GM19467 (cell line): ENCODE measurements at regions not wholly inside any gene's neighbourhood (a gene's known extent, or its start where the extent isn't known, plus 50 kb on each side); places are given as distances from the start of the nearest gene placed in this dataset.
"Not testable (repeated sequence)": the region's sequence is repeated elsewhere in the genome, so short reads cannot be mapped to it uniquely, and the experiment has no call there.

Experiments
- ATAC-seq: cut with Tn5 transposase; IDR thresholded peaks from one replicate; pipeline ENCODE4 v1.9.1; 2021; ENCODE audit warnings: mild to moderate bottlenecking, moderate library complexity; ENCODE audit not compliant: unreplicated experiment

- ATAC-seq: no peak
Measured at GRCh38 chr13:84816567-84817105, 934.4 kb upstream of the SLITRK1 start.

- no peak for ATAC-seq
Measured at GRCh38 chr13:84812789-84813188, 930.5 kb upstream of the SLITRK1 start.

GRCh38 chr13:84812078-84812477, 929.8 kb upstream of the SLITRK1 start:
- ATAC-seq: no peak

GRCh38 chr13:84810781-84811180, 928.5 kb upstream of the SLITRK1 start:
- no peak for ATAC-seq

- ATAC-seq: no peak
Measured at GRCh38 chr13:84802073-84802472, 919.8 kb upstream of the SLITRK1 start.

DNA sequence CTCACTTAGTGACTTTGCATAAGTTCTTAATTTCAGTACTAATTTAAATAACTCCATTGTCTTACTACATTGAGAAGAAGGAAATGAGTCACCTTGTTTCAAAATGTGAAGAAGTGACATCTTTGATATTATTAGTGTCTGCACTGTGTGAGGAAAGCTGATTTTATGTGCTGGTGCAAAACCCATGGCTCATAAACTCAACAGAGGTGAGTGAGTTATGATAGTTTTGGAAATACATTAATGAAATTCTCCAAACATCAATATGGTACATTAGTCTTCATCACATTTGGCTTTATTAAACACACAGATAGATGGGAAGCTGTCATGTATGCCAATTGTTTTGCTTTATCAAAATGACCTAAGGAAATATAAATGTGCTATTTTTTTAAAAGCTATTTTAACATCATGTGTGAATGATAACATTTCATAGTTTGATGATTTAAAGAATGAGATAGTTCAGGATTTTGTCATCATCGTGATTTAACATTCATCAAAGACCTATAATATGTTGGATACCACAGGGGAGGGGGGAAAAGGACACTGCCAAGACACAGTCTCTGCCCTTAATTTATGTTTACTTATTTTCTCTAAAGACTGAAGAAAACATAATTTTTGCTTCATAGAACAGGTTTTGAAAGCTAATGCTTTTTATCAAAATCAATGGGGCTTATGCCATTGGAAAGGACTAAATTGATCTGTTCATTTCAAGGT, 902.3 kb upstream of the SLITRK1 start:
- no peak for ATAC-seq

DNA sequence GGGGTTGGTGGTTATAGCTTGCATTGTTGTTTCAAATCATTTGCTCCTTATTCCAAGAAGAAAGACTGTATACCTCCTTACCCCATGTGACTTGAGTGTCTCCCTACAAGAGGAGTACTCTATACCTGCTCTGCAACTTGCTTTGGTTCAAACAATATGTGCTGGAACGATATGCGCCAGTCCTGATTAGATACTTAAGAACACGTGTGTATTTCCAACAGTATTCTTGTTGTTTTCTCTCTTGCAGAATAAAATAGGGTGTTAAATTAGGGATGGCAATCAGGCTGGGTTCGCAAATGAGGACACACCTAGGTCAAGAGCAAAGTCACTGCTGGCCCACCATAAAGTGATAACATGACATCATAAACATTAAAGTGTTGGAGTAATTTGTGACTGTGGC, 895.0 kb upstream of the SLITRK1 start:
- no peak for ATAC-seq

DNA sequence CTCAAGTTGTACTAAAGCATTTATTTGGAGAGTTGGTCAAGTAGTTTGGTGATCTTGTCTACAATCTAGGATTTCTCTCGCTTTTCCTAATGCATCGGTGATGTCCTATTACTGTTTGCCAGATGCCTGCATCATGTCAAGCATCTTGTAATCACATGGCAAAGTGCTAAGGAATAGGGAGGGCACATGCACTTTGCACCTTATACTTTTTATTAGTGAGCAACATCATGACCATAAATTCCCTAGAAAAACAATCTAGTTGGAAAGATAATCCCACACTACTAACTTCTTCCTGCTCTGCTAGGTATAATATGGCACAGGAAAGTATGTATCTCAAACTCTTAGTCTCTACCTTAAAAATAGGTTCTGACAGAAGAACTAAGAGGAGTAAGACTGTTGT, 894.3 kb upstream of the SLITRK1 start:
- ATAC-seq: no peak

- not testable (repeated sequence) for ATAC-seq
Measured at GRCh38 chr13:84775920-84776319, 893.6 kb upstream of the SLITRK1 start.

DNA sequence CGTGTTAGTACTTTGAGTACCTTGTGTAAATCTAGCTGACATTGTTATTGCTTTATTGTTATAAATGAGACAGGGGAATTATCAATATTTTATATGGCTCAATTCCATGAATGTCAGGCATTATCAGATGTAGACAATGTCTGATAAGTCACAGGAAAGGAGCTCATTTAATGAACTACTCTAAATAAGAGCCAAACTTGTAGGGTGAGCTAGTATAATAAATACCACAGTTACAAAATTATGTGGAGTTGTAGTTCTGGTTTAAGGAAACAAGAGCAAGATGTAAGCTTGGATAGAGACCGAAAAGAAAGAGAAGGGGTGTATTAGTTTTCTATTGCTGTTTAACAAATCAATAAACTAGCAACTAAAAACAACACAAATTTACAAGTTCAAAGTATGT, 891.8 kb upstream of the SLITRK1 start:
- no peak for ATAC-seq

GRCh38 chr13:84760956-84761355, 878.7 kb upstream of the SLITRK1 start:
- ATAC-seq: no peak

- no peak for ATAC-seq
Measured at GRCh38 chr13:84749126-84749525, 866.9 kb upstream of the SLITRK1 start.

GRCh38 chr13:84745051-84745551, 862.8 kb upstream of the SLITRK1 start:
- no peak for ATAC-seq

- no peak for ATAC-seq
Measured at GRCh38 chr13:84744203-84744602, 861.9 kb upstream of the SLITRK1 start.

- ATAC-seq: no peak
Measured at GRCh38 chr13:84741253-84741652, 859.0 kb upstream of the SLITRK1 start.

DNA sequence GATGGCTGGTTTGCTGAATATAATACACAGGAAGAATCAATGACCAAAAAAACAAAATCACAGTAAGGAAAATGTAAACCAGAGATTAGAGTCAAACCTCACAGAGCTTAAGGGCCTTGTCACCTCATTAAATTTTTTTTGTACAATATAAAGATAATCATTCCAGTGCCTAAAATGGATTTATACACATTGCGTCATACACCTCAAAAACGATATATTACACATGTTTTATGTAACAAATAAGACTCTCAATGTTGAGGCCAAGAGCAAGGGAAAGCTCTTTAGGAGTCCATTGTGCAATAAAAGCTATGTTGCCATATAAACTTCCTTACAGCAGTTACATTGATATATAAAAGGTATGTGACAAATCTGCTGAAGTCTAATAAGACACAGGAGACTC, 856.7 kb upstream of the SLITRK1 start:
- no peak for ATAC-seq

GRCh38 chr13:84737661-84738060, 855.4 kb upstream of the SLITRK1 start:
- no peak for ATAC-seq

- ATAC-seq: no peak
Measured at GRCh38 chr13:84730376-84730775, 848.1 kb upstream of the SLITRK1 start.

- ATAC-seq: no peak
Measured at GRCh38 chr13:84705982-84706710, 823.9 kb upstream of the SLITRK1 start.

DNA sequence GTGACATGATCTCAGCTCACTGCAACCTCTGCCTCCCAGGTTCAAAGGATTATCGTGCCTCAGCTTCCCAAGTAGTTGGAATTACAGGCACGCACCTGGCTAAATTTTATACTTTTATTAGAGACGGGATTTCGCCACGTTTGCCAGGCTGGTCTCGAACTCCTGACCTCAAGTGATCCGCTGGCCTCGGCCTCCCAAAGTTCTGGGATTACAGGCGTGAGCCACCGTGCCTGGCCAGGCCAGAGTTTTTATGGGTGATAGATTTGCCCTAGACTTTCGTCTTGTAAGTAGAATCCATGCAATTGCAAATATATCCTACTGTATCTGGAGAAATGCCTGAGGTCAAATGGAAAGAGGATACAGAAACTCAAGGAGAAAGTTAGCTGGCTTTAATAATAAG, 819.9 kb upstream of the SLITRK1 start:
- ATAC-seq: no peak

DNA sequence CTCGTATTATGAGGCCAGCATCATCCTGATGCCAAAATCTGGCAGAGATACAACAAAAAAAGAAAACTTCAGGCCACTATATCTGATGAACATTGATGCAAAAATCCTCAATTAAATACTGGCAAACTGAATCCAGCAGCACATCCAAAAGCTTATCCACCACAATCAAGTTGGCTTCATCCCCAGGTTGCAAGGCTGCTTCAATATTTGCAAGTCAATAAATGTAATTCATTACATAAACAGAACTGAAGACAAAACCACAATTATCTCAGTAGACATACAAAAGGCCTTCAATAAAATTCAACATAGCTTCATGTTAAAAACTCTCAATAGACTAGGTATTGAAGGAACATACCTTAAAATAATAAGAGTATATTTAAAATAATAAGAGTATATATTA, 815.3 kb upstream of the SLITRK1 start:
- ATAC-seq: not testable (repeated sequence)

DNA sequence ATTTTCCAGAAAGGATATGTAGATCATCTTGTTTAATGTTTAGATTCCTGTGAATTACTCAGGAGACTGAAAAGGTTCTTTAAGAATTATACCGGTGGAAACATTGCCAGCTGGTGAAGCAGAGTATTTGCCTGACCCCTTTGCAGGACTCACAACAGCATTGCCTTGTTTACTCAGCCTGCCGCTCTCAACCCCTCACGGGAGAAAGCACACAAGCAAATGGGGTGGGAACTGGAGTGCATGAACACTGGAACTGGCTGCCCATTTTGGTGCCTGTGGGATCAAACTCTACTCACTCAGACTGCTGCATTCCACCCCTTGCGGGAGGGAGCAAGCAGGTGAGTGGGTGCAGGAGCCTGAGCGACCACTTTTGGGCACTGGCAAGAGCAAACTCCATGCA, 804.7 kb upstream of the SLITRK1 start:
- ATAC-seq: no peak
